ENCODE measurements at regions not wholly inside any gene's neighbourhood (a gene's known extent, or its start where the extent isn't known, plus 50 kb on each side); places are given as distances from the start of the nearest gene placed in this dataset.

- TF ChIP-seq CTCF (IDR thresholded peaks at IDR 0.05; ENCODE audit: control extremely low read depth, extremely low read depth, low read depth, missing control alignments), result no peak
- no peak for DNase-seq (ENCODE audit: extremely low spot score)
- ChIA-PET POLR2A (no interaction called here), CTCF (no interaction called here)
These were observed 368.0 kb downstream of the ALG10 start for GRCh38 chr12:34390171-34390841.

- DNase-seq (ENCODE audit: extremely low spot score), result no peak
- no peak for TF ChIP-seq CTCF (IDR thresholded peaks at IDR 0.05; ENCODE audit: control extremely low read depth, extremely low read depth, low read depth, missing control alignments)
- ChIA-PET CTCF (no interaction called here), POLR2A (no interaction called here)
These were observed 368.8 kb downstream of the ALG10 start for GRCh38 chr12:34390846-34391700.

GRCh38 chr12:34391771-34392581, 369.7 kb downstream of the ALG10 start:
- ChIA-PET POLR2A (no interaction called here), CTCF (no interaction called here)
- DNase-seq (ENCODE audit: extremely low spot score), result no peak
- no peak for TF ChIP-seq CTCF (IDR thresholded peaks at IDR 0.05; ENCODE audit: control extremely low read depth, extremely low read depth, low read depth, missing control alignments)

GRCh38 chr12:34392741-34393085, 370.4 kb downstream of the ALG10 start:
- CTCF ChIA-PET, result no interaction called here
- POLR2A ChIA-PET, result no interaction called here
- no peak for DNase-seq (ENCODE audit: extremely low spot score)
- no peak for TF ChIP-seq CTCF (IDR thresholded peaks at IDR 0.05; ENCODE audit: control extremely low read depth, extremely low read depth, low read depth, missing control alignments)

- TF ChIP-seq CTCF (IDR thresholded peaks at IDR 0.05; ENCODE audit: control extremely low read depth, extremely low read depth, low read depth, missing control alignments), result no peak
- CTCF ChIA-PET, result no interaction called here
- DNase-seq (ENCODE audit: extremely low spot score), result peak; percentile 1
- POLR2A ChIA-PET, result no interaction called here
These were observed 371.0 kb downstream of the ALG10 start for GRCh38 chr12:34393086-34393820.

- ChIA-PET POLR2A (no interaction called here), CTCF (no interaction called here)
- TF ChIP-seq CTCF (IDR thresholded peaks at IDR 0.05; ENCODE audit: control extremely low read depth, extremely low read depth, low read depth, missing control alignments), result no peak
- DNase-seq (ENCODE audit: extremely low spot score), result peak; percentile 8
These were observed 371.5 kb downstream of the ALG10 start for GRCh38 chr12:34393821-34394150.
